Fibroblast of villous mesenchyme (primary cell): ENCODE measurements at regions not wholly inside any gene's neighbourhood (a gene's known extent, or its start where the extent isn't known, plus 50 kb on each side); places are given as distances from the start of the nearest gene placed in this dataset.

Source experiments
- DNase-seq: peaks from one replicate; pipeline ENCODE4 v3.0.0-alpha.2; 2010; ENCODE audit warnings: low read depth
- H3K4me3 ChIP-seq: 2 replicates; pipeline ENCODE4 v1.5.1; 2011; ENCODE audit warnings: low read depth, mild to moderate bottlenecking, low read length
- TF ChIP-seq, protein P1 (sequence below): IDR thresholded peaks from 2 replicates; pipeline ENCODE4 v1.5.1; 2012; ENCODE audit warnings: low read depth, mild to moderate bottlenecking, low read length; ENCODE audit not compliant: insufficient read depth

DNA sequence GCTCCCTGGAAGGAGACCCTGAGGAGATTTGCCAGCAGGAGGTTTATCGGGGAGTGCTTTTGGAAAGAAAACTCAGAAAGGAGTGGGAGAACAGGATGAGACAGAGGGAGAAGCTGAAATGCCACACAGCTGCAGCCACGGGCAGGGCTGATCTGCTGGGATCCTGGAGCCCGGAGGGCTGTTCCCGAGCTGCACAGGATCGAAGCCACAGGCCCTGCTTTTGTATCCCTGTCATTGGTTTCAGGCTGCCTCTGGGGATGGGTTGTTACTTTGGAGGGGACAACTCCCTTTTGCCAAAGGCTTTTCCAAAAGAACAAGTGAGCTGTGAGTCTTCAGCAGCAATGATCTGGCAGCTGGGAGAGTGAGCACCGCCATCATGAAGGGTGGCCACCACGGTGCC, 152.5 kb upstream of the PTCH1 start:
- TF ChIP-seq, protein P1, sequence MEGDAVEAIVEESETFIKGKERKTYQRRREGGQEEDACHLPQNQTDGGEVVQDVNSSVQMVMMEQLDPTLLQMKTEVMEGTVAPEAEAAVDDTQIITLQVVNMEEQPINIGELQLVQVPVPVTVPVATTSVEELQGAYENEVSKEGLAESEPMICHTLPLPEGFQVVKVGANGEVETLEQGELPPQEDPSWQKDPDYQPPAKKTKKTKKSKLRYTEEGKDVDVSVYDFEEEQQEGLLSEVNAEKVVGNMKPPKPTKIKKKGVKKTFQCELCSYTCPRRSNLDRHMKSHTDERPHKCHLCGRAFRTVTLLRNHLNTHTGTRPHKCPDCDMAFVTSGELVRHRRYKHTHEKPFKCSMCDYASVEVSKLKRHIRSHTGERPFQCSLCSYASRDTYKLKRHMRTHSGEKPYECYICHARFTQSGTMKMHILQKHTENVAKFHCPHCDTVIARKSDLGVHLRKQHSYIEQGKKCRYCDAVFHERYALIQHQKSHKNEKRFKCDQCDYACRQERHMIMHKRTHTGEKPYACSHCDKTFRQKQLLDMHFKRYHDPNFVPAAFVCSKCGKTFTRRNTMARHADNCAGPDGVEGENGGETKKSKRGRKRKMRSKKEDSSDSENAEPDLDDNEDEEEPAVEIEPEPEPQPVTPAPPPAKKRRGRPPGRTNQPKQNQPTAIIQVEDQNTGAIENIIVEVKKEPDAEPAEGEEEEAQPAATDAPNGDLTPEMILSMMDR, result no peak
- no peak overlapping the region for H3K4me3 ChIP-seq
- no peak for DNase-seq

DNA sequence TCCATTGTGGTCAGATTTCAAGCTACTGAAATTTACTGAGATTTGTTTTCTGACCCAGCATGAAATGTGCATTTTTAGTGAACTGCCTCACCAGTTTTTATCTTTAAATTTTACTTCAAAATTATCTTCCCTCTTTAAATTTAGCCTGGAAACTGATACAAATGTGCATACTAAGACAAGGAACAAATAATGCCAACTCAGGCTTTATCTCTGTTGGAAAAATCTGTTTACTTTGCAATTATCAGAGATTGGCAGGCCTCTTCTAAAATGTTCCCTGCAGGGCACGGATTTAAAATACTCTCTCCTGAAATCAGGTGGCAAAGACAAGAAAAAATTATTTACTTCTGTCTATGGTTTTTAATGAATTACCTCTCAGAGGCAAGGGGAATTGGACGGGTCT, 151.0 kb upstream of the PTCH1 start:
- no peak for DNase-seq
- TF ChIP-seq, protein P1, result no peak
- H3K4me3 ChIP-seq, result no peak overlapping the region

DNA sequence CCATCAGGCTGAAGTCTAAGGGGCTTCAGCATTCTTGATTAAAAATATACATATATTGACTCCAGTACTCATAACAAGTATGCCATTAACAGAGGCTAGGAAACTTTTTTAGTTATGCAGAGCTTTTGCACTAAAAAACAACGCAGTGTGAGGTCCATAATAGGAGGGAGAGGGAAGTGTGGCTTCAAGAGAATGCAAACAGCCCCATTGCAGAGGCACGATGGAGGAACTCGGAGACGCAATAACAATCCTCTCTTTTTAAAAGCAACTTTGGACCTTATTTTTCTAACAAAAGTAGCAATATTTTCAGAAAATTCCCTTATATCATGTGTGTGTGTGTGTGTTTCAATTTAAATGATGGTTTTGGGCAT, 150.0 kb upstream of the PTCH1 start:
- TF ChIP-seq, protein P1, result no peak
- no peak for DNase-seq
- H3K4me3 ChIP-seq, result no peak overlapping the region

DNA sequence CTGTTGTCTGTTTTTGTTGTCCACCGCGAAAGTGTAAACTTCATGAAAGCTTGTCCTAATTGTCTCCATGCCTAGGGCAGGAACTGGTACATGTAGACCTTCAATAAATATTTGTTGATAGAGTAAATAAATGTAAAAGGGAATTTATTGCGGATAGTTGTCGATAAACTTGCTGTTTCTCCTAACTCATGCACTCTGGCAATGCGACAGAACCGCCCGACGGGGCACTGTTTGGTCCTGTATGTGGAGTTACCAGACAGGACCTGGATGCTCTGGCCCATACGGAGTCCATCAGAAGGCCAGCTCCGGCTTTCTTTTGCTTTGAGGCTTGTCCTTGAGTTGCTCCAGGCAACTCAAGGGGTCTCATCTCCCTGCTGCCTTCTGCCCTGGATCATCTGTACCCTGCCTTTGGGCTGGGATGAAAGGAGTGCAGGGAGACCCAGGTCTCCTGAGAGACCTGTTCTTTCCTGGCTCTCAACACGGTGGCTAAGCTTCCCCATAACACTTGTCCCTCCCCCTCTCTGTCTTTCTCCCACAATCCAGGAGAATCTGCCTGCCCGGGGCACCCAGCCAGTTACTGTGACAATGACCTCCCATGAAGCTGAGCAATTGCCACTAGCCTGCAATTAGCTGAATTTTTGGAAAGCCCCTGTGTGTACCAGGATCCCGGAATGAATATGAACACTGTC, 149.5 kb upstream of the PTCH1 start:
- TF ChIP-seq, protein P1, result no peak
- H3K4me3 ChIP-seq, result no peak overlapping the region
- no peak for DNase-seq

DNA sequence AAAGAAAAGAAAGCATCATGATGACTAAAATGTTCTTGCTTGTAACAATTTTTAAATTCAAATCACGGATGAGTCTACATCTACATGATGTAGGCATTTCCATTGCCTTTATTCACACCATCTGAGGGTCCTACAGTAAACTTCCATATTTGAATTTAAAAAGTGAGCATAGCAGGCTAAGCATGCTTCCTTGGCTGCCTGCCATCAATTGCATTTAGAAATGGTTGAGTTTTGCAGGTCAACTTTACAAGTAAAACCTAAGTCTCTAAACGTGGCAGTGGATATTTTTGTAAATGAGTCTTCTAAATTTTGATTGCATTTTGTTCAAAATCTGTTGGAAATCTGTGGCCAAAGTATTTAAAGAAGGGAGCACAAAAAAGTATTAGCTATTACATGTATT, 136.5 kb upstream of the PTCH1 start:
- no peak for DNase-seq
- TF ChIP-seq, protein P1, result no peak

DNA sequence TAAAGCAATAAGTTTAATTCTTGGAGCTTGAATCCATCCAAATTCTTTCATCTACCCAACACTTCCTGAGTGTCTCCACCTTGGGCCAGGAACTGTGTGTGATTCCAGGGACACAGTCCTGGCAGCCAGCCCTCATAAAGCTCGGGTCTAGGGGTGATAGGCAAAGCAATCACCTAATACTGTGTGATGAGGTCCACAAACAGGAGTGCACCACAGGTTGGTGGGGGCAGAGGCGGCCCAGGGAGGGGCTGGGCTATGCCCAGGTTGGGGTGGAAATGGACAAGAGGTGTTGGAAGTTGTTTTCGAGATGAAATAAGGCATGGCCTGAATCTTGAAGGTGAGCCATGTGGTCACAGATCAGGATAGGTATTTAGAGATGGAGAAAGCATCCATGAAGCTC, 133.9 kb upstream of the PTCH1 start:
- DNase-seq, result no peak
- no peak overlapping the region for H3K4me3 ChIP-seq
- TF ChIP-seq, protein P1, result no peak

More for the DNA sequence above, 136.5 kb upstream of the PTCH1 start:
- H3K4me3 ChIP-seq, result no peak overlapping the region

DNA sequence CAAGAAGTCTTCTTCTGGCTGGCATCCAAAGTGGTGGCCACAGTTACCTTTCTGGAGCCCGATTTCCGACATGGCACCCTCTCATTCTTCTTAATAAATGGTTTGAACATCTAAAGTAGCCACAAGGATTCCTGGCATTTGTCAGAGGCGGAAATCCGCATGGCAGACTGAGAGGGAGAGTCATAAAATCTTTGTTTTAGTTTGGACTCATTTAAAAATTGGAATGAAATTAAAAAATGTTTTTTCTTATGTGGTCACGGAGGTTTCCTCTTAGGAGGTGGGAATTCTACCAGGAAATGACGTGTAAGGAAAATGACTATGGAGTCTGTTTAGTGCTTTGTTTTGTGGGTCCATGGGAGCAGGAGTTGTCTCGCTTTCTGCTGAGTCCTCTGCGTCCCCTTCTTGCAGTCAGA, 133.0 kb upstream of the PTCH1 start:
- no peak for DNase-seq
- H3K4me3 ChIP-seq, result no peak overlapping the region
- TF ChIP-seq, protein P1, result no peak
